ENCODE measurements at regions not wholly inside any gene's neighbourhood (a gene's known extent, or its start where the extent isn't known, plus 50 kb on each side); places are given as distances from the start of the nearest gene placed in this dataset.
"Not testable (repeated sequence)": the region's sequence is repeated elsewhere in the genome, so short reads cannot be mapped to it uniquely, and the experiment has no call there.

DNA sequence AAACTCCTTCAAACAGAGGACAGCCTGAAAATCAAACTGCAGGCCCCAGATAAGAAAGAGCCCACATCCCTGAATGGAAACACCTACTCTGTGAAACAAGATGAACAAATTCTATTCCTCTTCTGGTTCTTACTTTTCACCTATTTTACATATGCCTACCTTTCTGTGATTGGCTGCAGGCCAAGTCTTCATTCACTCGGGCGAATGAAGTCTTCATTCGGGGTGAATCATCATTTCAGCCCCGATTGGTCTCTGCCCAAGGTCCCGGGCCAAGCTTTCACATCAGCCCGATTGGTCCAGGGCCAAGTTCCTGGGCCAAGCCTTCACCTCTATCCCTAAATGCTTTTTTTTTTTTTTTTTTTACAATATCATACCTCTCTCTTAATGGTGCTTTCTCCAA lies 529.8 kb upstream of the ACTRT1 start:
- no peak for DNase-seq

GRCh38 chrX:128581615-128582014 lies 529.4 kb upstream of the ACTRT1 start:
- DNase-seq = no peak

- no peak for DNase-seq
These were observed 490.9 kb upstream of the ACTRT1 start for GRCh38 chrX:128543114-128543513.

DNA sequence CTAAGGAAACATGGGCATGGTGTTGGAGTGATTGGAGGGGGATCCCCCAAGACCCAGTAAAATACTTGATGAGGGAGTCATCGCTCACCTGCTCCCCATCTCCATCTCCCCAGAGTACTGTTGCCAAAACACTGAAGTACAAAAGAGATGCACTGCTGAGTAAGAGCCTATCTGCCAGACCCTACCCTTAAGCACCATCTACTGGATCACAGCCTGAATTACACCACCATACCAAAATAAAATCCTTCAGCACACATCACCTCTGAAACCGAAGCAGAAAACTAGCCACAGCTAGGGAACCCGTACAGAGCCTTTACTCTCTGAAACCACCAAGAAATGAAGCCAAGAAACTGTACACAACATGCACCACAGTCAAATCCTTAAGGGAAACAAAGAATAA lies 466.3 kb upstream of the ACTRT1 start:
- no peak for DNase-seq

- DNase-seq = no peak
These were observed 465.5 kb upstream of the ACTRT1 start for GRCh38 chrX:128517691-128518090.

- DNase-seq = no peak
These were observed 452.3 kb upstream of the ACTRT1 start for GRCh38 chrX:128504496-128504895.

- DNase-seq = no peak
These were observed 411.9 kb upstream of the ACTRT1 start for GRCh38 chrX:128464116-128464515.

DNA sequence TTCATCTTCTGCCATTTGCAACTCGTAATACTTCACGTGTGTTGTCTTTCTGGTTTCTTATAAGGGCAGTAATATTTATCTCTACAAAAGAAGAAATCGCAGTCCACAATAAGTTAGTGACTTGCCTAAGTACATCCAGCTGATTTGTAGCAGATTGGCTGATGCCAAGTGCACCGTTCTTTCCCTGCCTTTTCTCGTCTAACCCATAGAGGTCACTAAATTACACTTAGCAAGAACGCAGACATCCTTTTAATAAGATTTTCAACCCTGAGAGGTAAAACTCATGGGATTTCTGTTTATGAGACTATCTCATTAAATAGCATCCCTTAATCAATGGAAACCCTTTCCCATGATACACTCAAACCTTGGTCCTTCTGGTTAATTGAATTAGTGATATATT lies 408.6 kb upstream of the ACTRT1 start:
- no peak for DNase-seq

DNA sequence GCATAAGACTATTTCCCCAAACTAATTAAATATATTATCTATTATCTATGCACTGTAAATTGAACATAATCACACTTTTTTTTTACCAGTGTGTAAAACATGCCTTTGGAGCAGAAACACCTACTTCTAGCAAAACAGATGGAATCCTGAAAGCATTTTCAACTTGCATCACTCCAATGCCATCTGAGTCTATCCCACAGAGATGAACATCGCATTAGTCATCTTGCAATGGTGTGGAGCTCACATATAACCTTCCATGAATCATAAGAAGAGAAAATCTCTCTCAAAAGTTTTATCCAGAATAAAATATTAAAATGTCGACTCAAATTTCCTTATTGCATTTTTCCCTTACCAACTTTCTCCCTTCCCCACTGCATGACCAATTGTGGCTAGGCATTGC lies 406.7 kb upstream of the ACTRT1 start:
- DNase-seq = no peak

- DNase-seq = no peak
These were observed 405.5 kb upstream of the ACTRT1 start for GRCh38 chrX:128457674-128458073.

- DNase-seq = no peak
These were observed 387.0 kb upstream of the ACTRT1 start for GRCh38 chrX:128439159-128439558.

DNA sequence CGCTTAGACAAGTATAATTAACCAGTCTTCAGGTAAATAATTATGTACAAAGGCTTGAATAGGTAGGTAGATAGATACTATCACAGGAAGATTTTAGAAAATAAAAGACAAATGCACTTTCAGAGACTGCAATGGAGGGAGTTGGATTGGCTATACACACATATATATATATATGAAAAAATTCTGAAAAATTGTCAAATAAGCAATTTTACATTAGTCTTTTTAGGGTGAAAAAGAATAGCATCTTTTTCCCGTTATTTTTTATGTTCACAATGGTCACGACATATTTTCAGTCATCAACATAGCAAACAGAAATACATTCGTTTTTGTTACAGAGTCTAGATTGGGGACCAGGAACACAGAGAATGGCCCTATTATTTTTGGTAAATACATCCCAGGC lies 385.9 kb upstream of the ACTRT1 start:
- no peak for DNase-seq

GRCh38 chrX:128436397-128437103 lies 384.3 kb upstream of the ACTRT1 start:
- DNase-seq = no peak

DNA sequence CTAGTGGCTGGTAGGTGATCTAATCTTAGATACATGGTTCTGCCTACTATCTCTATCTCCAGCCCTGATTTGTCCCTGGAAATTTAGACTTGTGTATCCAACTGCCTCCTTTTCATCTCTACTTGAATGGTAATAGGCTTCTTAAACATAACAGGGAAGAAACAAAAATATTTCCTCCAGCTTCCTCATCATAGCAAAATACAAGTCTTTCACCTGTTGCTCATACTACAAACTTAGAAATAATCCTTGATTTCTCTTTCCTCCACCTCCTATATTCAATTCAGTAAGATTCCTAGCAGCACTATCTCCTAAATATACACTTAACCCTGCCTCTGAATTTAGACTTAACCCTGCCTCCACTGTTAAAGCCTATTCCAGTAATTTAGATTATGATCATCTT lies 373.3 kb upstream of the ACTRT1 start:
- no peak for DNase-seq

- DNase-seq = no peak
These were observed 356.6 kb upstream of the ACTRT1 start for GRCh38 chrX:128408842-128409241.

- no peak for DNase-seq
These were observed 344.4 kb upstream of the ACTRT1 start for GRCh38 chrX:128396601-128397000.

DNA sequence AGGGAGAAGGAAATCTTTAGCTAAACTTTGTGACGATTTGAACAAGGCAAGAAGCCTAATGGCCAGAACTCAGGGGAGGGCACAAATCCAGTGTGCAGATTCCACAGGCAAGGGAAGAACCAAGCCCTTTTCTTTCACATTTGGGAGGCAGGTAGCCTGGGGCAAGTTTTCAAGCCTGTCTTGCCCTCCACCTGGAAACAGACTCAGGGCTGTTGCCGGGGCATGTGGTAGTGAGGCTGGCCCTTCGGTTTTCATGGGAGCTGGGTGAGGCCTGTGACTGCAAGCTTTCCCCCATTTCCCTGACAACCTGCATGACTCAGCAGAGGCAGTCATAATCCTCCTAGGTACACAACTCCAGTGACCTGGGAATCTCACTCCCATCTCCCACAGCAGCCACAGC lies 331.6 kb upstream of the ACTRT1 start:
- DNase-seq = not testable (repeated sequence)

GRCh38 chrX:128365492-128365891 lies 313.3 kb upstream of the ACTRT1 start:
- DNase-seq = no peak

GRCh38 chrX:128335671-128336070 lies 283.5 kb upstream of the ACTRT1 start:
- no peak for DNase-seq

- DNase-seq = no peak
These were observed 282.6 kb upstream of the ACTRT1 start for GRCh38 chrX:128334821-128335220.

GRCh38 chrX:128310912-128311311 lies 258.7 kb upstream of the ACTRT1 start:
- no peak for DNase-seq

- DNase-seq = no peak
These were observed 257.1 kb upstream of the ACTRT1 start for GRCh38 chrX:128309311-128309710.

DNA sequence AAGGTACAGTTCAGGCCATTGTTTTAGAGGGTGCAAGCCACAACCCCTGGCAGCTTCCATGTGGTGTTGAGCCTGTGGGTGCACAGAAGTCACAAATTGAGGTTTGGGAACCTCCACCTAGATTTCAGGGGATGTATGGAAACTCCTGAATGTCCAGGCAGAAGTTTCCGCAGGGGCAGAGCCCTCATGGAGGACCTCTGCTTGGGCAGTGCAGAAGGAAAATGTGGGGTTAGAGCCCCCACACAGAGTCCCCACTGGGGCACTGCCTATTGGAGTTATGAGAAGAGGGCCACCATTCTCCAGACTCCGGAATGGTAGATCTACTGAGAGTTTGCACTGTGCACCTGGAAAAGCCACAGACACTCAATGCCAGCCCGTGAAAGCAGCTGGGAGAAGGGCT lies 242.0 kb upstream of the ACTRT1 start:
- no peak for DNase-seq

DNA sequence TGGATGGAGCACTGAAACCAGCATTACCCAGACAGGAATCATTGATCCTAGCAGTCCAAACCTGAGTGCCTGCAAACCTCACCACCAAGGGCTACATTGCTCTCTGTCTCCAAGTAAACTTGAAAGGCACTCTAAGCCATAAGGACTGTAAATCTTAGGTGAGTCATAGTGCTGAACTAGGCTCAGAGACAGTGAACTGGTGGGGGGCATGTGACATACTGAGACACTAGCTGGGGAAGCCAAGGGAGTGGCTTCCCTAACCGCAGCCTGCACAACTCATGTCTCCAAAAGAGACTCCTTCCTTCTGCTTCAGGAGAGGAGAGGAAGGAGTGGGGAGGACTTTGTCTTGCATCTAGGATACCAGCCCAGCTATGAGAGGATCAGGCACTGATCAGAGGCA lies 235.5 kb upstream of the ACTRT1 start:
- DNase-seq = no peak

DNA sequence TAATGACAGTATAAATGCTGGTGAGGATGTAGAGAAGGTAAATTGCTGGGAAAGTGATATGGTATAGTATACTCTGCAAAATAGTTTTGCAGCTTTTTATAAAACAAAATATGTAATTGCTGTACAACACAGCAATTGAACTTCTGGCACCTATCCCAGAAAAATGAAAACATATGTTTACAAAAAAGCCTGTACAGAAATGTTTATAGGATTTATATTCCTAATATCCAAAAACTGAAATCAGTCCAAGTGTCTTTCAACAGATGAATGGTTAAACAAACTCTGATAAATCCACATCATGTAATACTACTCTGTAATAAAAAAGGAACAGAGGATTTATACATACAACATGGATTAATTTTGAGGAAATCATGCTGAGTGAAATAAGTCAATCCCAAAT lies 198.4 kb upstream of the ACTRT1 start:
- DNase-seq = no peak

- no peak for DNase-seq
These were observed 164.2 kb upstream of the ACTRT1 start for GRCh38 chrX:128216364-128216763.

All from cortex of kidney (tissue), 1 donor.